22Rv1 (cell line): ENCODE measurements at regions not wholly inside any gene's neighbourhood (a gene's known extent, or its start where the extent isn't known, plus 50 kb on each side); places are given as distances from the start of the nearest gene placed in this dataset.

ENCODE experiments used
- ZFX ChIP-seq: fragments of 450-650 bp; IDR thresholded peaks from 2 replicates; pipeline ENCODE4 v1.6.1; 2017; ENCODE audit warnings: antibody characterized with exemption, borderline replicate concordance
- TF ChIP-seq, protein P1 (sequence below): fragments of 450-650 bp; IDR thresholded peaks from 2 replicates; pipeline ENCODE4 v1.5.1; 2017; ENCODE audit warnings: mild to moderate bottlenecking

DNA sequence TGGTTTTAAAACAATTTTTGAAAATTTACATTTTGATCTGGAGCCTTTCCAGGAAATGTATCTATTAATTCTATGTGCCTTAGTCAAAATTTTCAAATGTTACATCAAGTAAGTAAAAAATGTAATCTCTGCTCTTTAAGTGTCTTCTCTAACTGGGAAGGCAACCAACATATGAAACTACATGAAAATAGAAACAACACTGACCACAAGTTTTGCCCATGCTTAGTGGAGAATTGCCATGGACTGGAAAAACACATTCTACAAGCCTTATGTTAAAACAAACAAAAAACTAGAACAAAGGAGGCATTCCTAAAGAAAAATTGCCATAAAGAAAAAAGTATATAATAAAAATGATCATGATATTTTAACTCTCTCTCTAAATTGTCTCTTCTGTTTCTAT is 75.9 kb upstream of the SPRED1 start:
- TF ChIP-seq, protein P1, sequence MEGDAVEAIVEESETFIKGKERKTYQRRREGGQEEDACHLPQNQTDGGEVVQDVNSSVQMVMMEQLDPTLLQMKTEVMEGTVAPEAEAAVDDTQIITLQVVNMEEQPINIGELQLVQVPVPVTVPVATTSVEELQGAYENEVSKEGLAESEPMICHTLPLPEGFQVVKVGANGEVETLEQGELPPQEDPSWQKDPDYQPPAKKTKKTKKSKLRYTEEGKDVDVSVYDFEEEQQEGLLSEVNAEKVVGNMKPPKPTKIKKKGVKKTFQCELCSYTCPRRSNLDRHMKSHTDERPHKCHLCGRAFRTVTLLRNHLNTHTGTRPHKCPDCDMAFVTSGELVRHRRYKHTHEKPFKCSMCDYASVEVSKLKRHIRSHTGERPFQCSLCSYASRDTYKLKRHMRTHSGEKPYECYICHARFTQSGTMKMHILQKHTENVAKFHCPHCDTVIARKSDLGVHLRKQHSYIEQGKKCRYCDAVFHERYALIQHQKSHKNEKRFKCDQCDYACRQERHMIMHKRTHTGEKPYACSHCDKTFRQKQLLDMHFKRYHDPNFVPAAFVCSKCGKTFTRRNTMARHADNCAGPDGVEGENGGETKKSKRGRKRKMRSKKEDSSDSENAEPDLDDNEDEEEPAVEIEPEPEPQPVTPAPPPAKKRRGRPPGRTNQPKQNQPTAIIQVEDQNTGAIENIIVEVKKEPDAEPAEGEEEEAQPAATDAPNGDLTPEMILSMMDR, result no peak
- TF ChIP-seq ZFX, result no peak
